IMR-90 (cell line): ENCODE measurements at regions not wholly inside any gene's neighbourhood (a gene's known extent, or its start where the extent isn't known, plus 50 kb on each side); places are given as distances from the start of the nearest gene placed in this dataset.

ENCODE experiments used
- ATAC-seq: fragments of 200-7000 bp; cut with Tn5 transposase; 2 replicates; pipeline ENCODE4 v1.9.1; 2020; ENCODE audit warnings: low read depth, mild to moderate bottlenecking, moderate library complexity
- BruUV-seq: library from RNA; stranded (reverse); fragments of 400-500 nt; replicated peaks from 2 replicates; lab custom pipeline; 2021; lab: Mats Ljungman, UMichigan
- CTCF ChIA-PET: fragments of 300-600 bp; formaldehyde crosslinking; extraction: SDS; loops from one replicate; lab custom pipeline; 2021; ENCODE audit warnings: antibody characterized with exemption; lab: Yijun Ruan, JAX
- POLR2A ChIA-PET: fragments of 300-600 bp; sonication (Branson Sonifier 250); formaldehyde crosslinking; loops from one replicate; lab custom pipeline; 2022; ENCODE audit warnings: antibody characterized with exemption; ENCODE audit not compliant: unreplicated experiment; lab: Charles Lee
- DNase-seq: peaks from one replicate; pipeline ENCODE4 v3.0.0; 2013
- H2AFZ ChIP-seq: replicated peaks from 2 replicates; pipeline ENCODE3; 2013; ENCODE audit warnings: low read length, mild to moderate bottlenecking; ENCODE audit not compliant: poor library complexity
- H2AK5ac ChIP-seq: 2 replicates; pipeline ENCODE4 v1.6.1; 2013; ENCODE audit warnings: low read depth, low read length, inconsistent platforms
- H2AK9ac ChIP-seq: replicated peaks from 2 replicates; pipeline ENCODE3; 2013; ENCODE audit warnings: mild to moderate bottlenecking, low read depth, low read length, moderate library complexity; ENCODE audit not compliant: poor library complexity
- H2BK120ac ChIP-seq: 2 replicates; pipeline ENCODE4 v1.6.1; 2013; ENCODE audit warnings: low read depth, low read length, inconsistent platforms
- H2BK15ac ChIP-seq: 3 replicates; pipeline ENCODE4 v1.6.1; 2013; ENCODE audit warnings: low read depth, low read length, inconsistent platforms
- H2BK20ac ChIP-seq: 2 replicates; pipeline ENCODE4 v1.6.1; 2013; ENCODE audit warnings: low read depth, mild to moderate bottlenecking, inconsistent platforms, low read length, moderate library complexity
- H2BK5ac ChIP-seq: 2 replicates; pipeline ENCODE4 v1.6.1; 2013; ENCODE audit warnings: mild to moderate bottlenecking, low read depth, low read length, inconsistent platforms; ENCODE audit not compliant: poor library complexity, severe bottlenecking
- H3K14ac ChIP-seq: replicated peaks from 2 replicates; pipeline ENCODE4 v1.6.1; 2013; ENCODE audit warnings: low read depth, low read length, inconsistent platforms
- H3K18ac ChIP-seq: 2 replicates; pipeline ENCODE4 v1.6.1; 2013; ENCODE audit warnings: low read depth, low read length, control low read depth
- H3K23ac ChIP-seq: 2 replicates; pipeline ENCODE4 v1.6.1; 2013; ENCODE audit warnings: low read depth, low read length, inconsistent platforms
- H3K27ac ChIP-seq: 2 replicates; pipeline ENCODE4 v1.5.1; 2013; ENCODE audit warnings: mild to moderate bottlenecking, control low read depth, low read length; ENCODE audit not compliant: insufficient read depth
- H3K27me3 ChIP-seq: 2 replicates; pipeline ENCODE4 v1.6.1; 2013; ENCODE audit warnings: low read length; ENCODE audit not compliant: control insufficient read depth, insufficient read depth
- H3K36me3 ChIP-seq: 2 replicates; pipeline ENCODE4 v1.6.1; 2013; ENCODE audit warnings: low read length, mixed read lengths; ENCODE audit not compliant: control insufficient read depth, insufficient read depth
- H3K4ac ChIP-seq: 2 replicates; pipeline ENCODE4 v1.6.1; 2013; ENCODE audit warnings: low read depth, low read length, inconsistent platforms
- H3K4me1 ChIP-seq: 2 replicates; pipeline ENCODE4 v1.6.1; 2013; ENCODE audit warnings: low read length, mixed read lengths; ENCODE audit not compliant: control insufficient read depth, insufficient read depth
- H3K4me2 ChIP-seq: 2 replicates; pipeline ENCODE4 v1.6.1; 2013; ENCODE audit warnings: low read depth, mild to moderate bottlenecking, control low read depth, low read length, moderate library complexity
- H3K4me3 ChIP-seq: 2 replicates; pipeline ENCODE4 v1.5.1; 2013; ENCODE audit warnings: low read depth, mild to moderate bottlenecking, control low read depth, low read length, moderate library complexity; ENCODE audit not compliant: insufficient read depth
- H3K56ac ChIP-seq: 2 replicates; pipeline ENCODE4 v1.6.1; 2013; ENCODE audit warnings: low read length, inconsistent platforms; ENCODE audit not compliant: insufficient read depth; ENCODE audit errors: extremely low read depth
- H3K79me1 ChIP-seq, 2 experiments: 2 replicates each; pipeline ENCODE4 v1.6.1; 2013; ENCODE audit warnings: low read length in 2 of 2, inconsistent platforms in 1 of 2, low read depth in 1 of 2
- H3K9ac ChIP-seq: 2 replicates; pipeline ENCODE4 v1.6.1; 2013; ENCODE audit warnings: low read depth, low read length, control low read depth
- H3K9me1 ChIP-seq: 2 replicates; pipeline ENCODE4 v1.6.1; 2013; ENCODE audit warnings: low read length, inconsistent platforms; ENCODE audit not compliant: insufficient read depth
- H3K9me3 ChIP-seq: 2 replicates; pipeline ENCODE4 v1.6.1; 2013; ENCODE audit warnings: low read length; ENCODE audit not compliant: control insufficient read depth, insufficient read depth
- H4K20me1 ChIP-seq: 2 replicates; pipeline ENCODE4 v1.6.1; 2013; ENCODE audit warnings: low read length, inconsistent platforms; ENCODE audit not compliant: insufficient read depth
- H4K5ac ChIP-seq: 2 replicates; pipeline ENCODE4 v1.6.1; 2013; ENCODE audit warnings: mild to moderate bottlenecking, low read depth, low read length, control low read depth
- H4K8ac ChIP-seq, 2 experiments: 2 replicates each; pipeline ENCODE4 v1.6.1; 2013; ENCODE audit warnings: low read depth in 2 of 2, low read length in 2 of 2, control low read depth in 1 of 2, inconsistent platforms in 1 of 2
- H4K91ac ChIP-seq: 2 replicates; pipeline ENCODE4 v1.6.1; 2013; ENCODE audit warnings: low read depth, low read length, inconsistent platforms; ENCODE audit not compliant: insufficient read depth
- BHLHE40 ChIP-seq: fragments of 150-350 bp; IDR thresholded peaks from 2 replicates; pipeline ENCODE4 v1.6.1; 2016; ENCODE audit warnings: mild to moderate bottlenecking, low read depth, low read length
- CEBPB ChIP-seq: IDR thresholded peaks from 2 replicates; pipeline ENCODE4 v1.6.1; 2012; ENCODE audit warnings: low read depth, low read length, improper control_type of control experiment
- CHD1 ChIP-seq: IDR thresholded peaks from 2 replicates; pipeline ENCODE4 v1.6.1; 2012; ENCODE audit warnings: low read depth, low read length, improper control_type of control experiment
- CTCF ChIP-seq: conservative IDR thresholded peaks from 2 replicates; pipeline ENCODE4 v1.5.1; 2012; ENCODE audit warnings: mild to moderate bottlenecking, low read depth, low read length, improper control_type of control experiment
- ELK1 ChIP-seq: fragments of 150-350 bp; IDR thresholded peaks from 2 replicates; pipeline ENCODE4 v1.6.1; 2016; ENCODE audit warnings: low read depth, mild to moderate bottlenecking, low read length, moderate library complexity, borderline replicate concordance
- FOS ChIP-seq: fragments of 150-350 bp; IDR thresholded peaks from 2 replicates; pipeline ENCODE4 v1.6.1; 2016; ENCODE audit warnings: low read depth, low read length
- MAFK ChIP-seq: IDR thresholded peaks from 2 replicates; pipeline ENCODE4 v1.6.1; 2012; ENCODE audit warnings: low read depth, low read length, improper control_type of control experiment
- MAZ ChIP-seq: IDR thresholded peaks from 2 replicates; pipeline ENCODE4 v1.6.1; 2012; ENCODE audit warnings: low read depth, mild to moderate bottlenecking, low read length, improper control_type of control experiment, moderate library complexity, borderline replicate concordance
- MXI1 ChIP-seq: IDR thresholded peaks from 2 replicates; pipeline ENCODE4 v1.6.1; 2012; ENCODE audit warnings: low read depth, mild to moderate bottlenecking, low read length, moderate library complexity, borderline replicate concordance
- POLR2A ChIP-seq: IDR thresholded peaks from 2 replicates; pipeline ENCODE4 v1.6.1; 2012; ENCODE audit warnings: mild to moderate bottlenecking, low read depth, low read length
- RCOR1 ChIP-seq: IDR thresholded peaks from 2 replicates; pipeline ENCODE4 v1.6.1; 2012; ENCODE audit warnings: mild to moderate bottlenecking, low read length, improper control_type of control experiment; ENCODE audit not compliant: insufficient replicate concordance
- RFX5 ChIP-seq: IDR thresholded peaks from 2 replicates; pipeline ENCODE4 v1.8.0; 2012; ENCODE audit warnings: low read depth, mild to moderate bottlenecking, low read length, moderate library complexity
- SMC3 ChIP-seq: fragments of 150-350 bp; IDR thresholded peaks from 2 replicates; pipeline ENCODE4 v1.6.1; 2016; ENCODE audit warnings: low read depth, mild to moderate bottlenecking, antibody characterized with exemption, low read length, moderate library complexity
- USF2 ChIP-seq: fragments of 150-350 bp; IDR thresholded peaks from 2 replicates; pipeline ENCODE4 v1.6.1; 2017; ENCODE audit warnings: mild to moderate bottlenecking, antibody characterized with exemption, low read length, low read depth
- WGBS, 2 experiments: methylation state at CpG; one replicate each; pipeline versions ENCODE4 v1.1.5 to v1.1.7; 2013; ENCODE audit warnings: missing lambda C conversion rate in 2 of 2; ENCODE audit not compliant: insufficient read length in 1 of 2; ENCODE audit errors: extremely low coverage in 2 of 2; 5-methylcytosine and 5-hydroxymethylcytosine counted together
- dilution Hi-C: fragments of 300-500 bp; cut with HindIII; formaldehyde crosslinking; loops from one replicate; pipeline ENCODE4 v1.14.3; 2018; ENCODE audit warnings: low sequenced_read_pairs; ENCODE audit not compliant: unreplicated experiment
- in situ Hi-C: fragments of 300-500 bp; cut with MboI; formaldehyde crosslinking; loops from 3 replicates; pipeline ENCODE4 v1.14.3; 2019; ENCODE audit warnings: low sequenced_read_pairs, inconsistent platforms, mixed read lengths
- intact Hi-C: fragments of 100-400 bp; cut with micrococcal nuclease; formaldehyde crosslinking; loops from 2 replicates; pipeline ENCODE4 v1.10.0; 2022

- dilution Hi-C loops (no loop called here), in situ Hi-C loops (no loop called here), intact Hi-C loops (no loop called here)
- no peaks in the 10 kb centered on the region for H3K9me1 ChIP-seq
- WGBS, 2 experiments, result no CpG with 5 or more reads among the region's 2 CpGs
- no peaks in the 10 kb centered on the region for H3K79me1 ChIP-seq
- H3K9ac ChIP-seq, result no peak overlapping the region
- no peak overlapping the region for H2AK5ac ChIP-seq
- DNase-seq (no peak), ATAC-seq (no peak)
- no peak overlapping the region for H3K23ac ChIP-seq
- no peak overlapping the region for H3K4me3 ChIP-seq
- no peak overlapping the region for H2BK15ac ChIP-seq
- H4K20me1 ChIP-seq, result no peaks in the 10 kb centered on the region
- ChIA-PET POLR2A (no interaction called here), CTCF (no interaction called here)
- no peaks in the 10 kb centered on the region for H3K27me3 ChIP-seq
- no peak overlapping the region for H3K27ac ChIP-seq
- H2BK5ac ChIP-seq, result no peak overlapping the region
- H3K56ac ChIP-seq, result no peak overlapping the region
- no peaks in the 10 kb centered on the region; the same call in 1 of the 2 replicates for H3K9me3 ChIP-seq
- no peaks in the 10 kb centered on the region for H3K36me3 ChIP-seq
- H2BK20ac ChIP-seq, result no peak overlapping the region
- no TSS peak for BruUV-seq
- H3K18ac ChIP-seq, result no peak overlapping the region
- no peak overlapping the region for H4K8ac ChIP-seq
- no peak overlapping the region for H3K4me2 ChIP-seq
- no peak overlapping the region for H4K91ac ChIP-seq
- no peak overlapping the region for H2BK120ac ChIP-seq
- no peak overlapping the region for H3K4ac ChIP-seq
- TF ChIP-seq FOS, result no peak
- no peak for TF ChIP-seq RFX5
- TF ChIP-seq RCOR1, result no peak
- TF ChIP-seq USF2, result no peak
- no peak for TF ChIP-seq POLR2A
- no peak for TF ChIP-seq BHLHE40
- no peak for TF ChIP-seq MAZ
- TF ChIP-seq SMC3, result no peak
- no peak for TF ChIP-seq CHD1
- no peak for TF ChIP-seq CTCF
- no peak for TF ChIP-seq ELK1
- TF ChIP-seq MAFK, result no peak
- no peak for TF ChIP-seq CEBPB
- TF ChIP-seq MXI1, result no peak
- no peak overlapping the region for H3K14ac ChIP-seq
- H3K4me1 ChIP-seq, result no peaks in the 10 kb centered on the region
- no peak overlapping the region for H2AFZ ChIP-seq
- H2AK9ac ChIP-seq, result no peak overlapping the region
- no peak overlapping the region for H4K5ac ChIP-seq
Measured at GRCh38 chr7:13420726-13421125, 568.7 kb downstream of the ETV1 start.
